Activated CD4-positive, alpha-beta T cell treated with anti-CD3 and anti-CD28 coated beads, Interleukin-2, amount 50 U/mL, for 4 hours (primary cell): ENCODE measurements at regions not wholly inside any gene's neighbourhood (a gene's known extent, or its start where the extent isn't known, plus 50 kb on each side); places are given as distances from the start of the nearest gene placed in this dataset.
"Not testable (repeated sequence)": the region's sequence is repeated elsewhere in the genome, so short reads cannot be mapped to it uniquely, and the experiment has no call there.

ENCODE experiments used
- DNase-seq, 2 experiments: peaks; one replicate each; pipeline ENCODE4 v3.0.0-alpha.2; 2020

GRCh38 chr2:125736306-125736705, 919.7 kb upstream of the GYPC start:
- DNase-seq, result no peak

GRCh38 chr2:125745514-125745913, 910.4 kb upstream of the GYPC start:
- no peak for DNase-seq

GRCh38 chr2:125746321-125747164, 909.4 kb upstream of the GYPC start:
- DNase-seq, result no peak

- no peak for DNase-seq
Observed at GRCh38 chr2:125747165-125747425, 908.9 kb upstream of the GYPC start.

- DNase-seq, result no peak
Observed at GRCh38 chr2:125756431-125756830, 899.5 kb upstream of the GYPC start.

GRCh38 chr2:125796784-125797183, 859.2 kb upstream of the GYPC start:
- no peak for DNase-seq

- no peak for DNase-seq
Observed at GRCh38 chr2:125797192-125797591, 858.8 kb upstream of the GYPC start.

- DNase-seq, result no peak
Observed at GRCh38 chr2:125822746-125823145, 833.2 kb upstream of the GYPC start.

- DNase-seq, result not testable (repeated sequence)
Observed at GRCh38 chr2:125825781-125826180, 830.2 kb upstream of the GYPC start.

GRCh38 chr2:125837128-125837527, 818.8 kb upstream of the GYPC start:
- no peak for DNase-seq

GRCh38 chr2:125837611-125838010, 818.3 kb upstream of the GYPC start:
- no peak for DNase-seq

GRCh38 chr2:125839945-125840344, 816.0 kb upstream of the GYPC start:
- DNase-seq, result no peak

- DNase-seq, result no peak
Observed at GRCh38 chr2:125842041-125842440, 813.9 kb upstream of the GYPC start.

- no peak for DNase-seq
Observed at GRCh38 chr2:125850541-125850940, 805.4 kb upstream of the GYPC start.

- DNase-seq, result no peak
Observed at GRCh38 chr2:125852364-125852763, 803.6 kb upstream of the GYPC start.

GRCh38 chr2:125853626-125854025, 802.3 kb upstream of the GYPC start:
- no peak for DNase-seq

- DNase-seq, result no peak
Observed at GRCh38 chr2:125855204-125855603, 800.8 kb upstream of the GYPC start.

GRCh38 chr2:125857971-125858794, 797.8 kb upstream of the GYPC start:
- no peak for DNase-seq

GRCh38 chr2:125861461-125861860, 794.5 kb upstream of the GYPC start:
- DNase-seq, result no peak

- DNase-seq, result no peak
Observed at GRCh38 chr2:125867908-125868307, 788.0 kb upstream of the GYPC start.

- DNase-seq, result no peak
Observed at GRCh38 chr2:125870264-125870663, 785.7 kb upstream of the GYPC start.

GRCh38 chr2:125870746-125871145, 785.2 kb upstream of the GYPC start:
- no peak for DNase-seq

- DNase-seq, result no peak
Observed at GRCh38 chr2:125874564-125874963, 781.4 kb upstream of the GYPC start.

GRCh38 chr2:125885340-125885739, 770.6 kb upstream of the GYPC start:
- no peak for DNase-seq
